Endothelial cell of umbilical vein (primary cell): ENCODE measurements at regions not wholly inside any gene's neighbourhood (a gene's known extent, or its start where the extent isn't known, plus 50 kb on each side); places are given as distances from the start of the nearest gene placed in this dataset.

Source experiments
- CTCF ChIP-seq, 2 donors: IDR thresholded peaks; 1 replicate in 1 of 2; 2 replicates in 1 of 2; pipeline ENCODE4 v1.5.1; 2011; ENCODE audit warnings: low read length in 2 of 2, mild to moderate bottlenecking in 2 of 2, moderate library complexity in 2 of 2, control low read depth in 1 of 2, inconsistent platforms in 1 of 2, low read depth in 1 of 2; ENCODE audit not compliant: insufficient read depth in 1 of 2; ENCODE audit errors: extremely low read depth in 1 of 2
- JUN ChIP-seq: IDR thresholded peaks from 2 replicates; pipeline ENCODE4 v1.6.1; 2011; ENCODE audit warnings: borderline replicate concordance, low read depth; ENCODE audit not compliant: insufficient read length, insufficient read depth
- MYC ChIP-seq: IDR thresholded peaks from one replicate; pipeline ENCODE4 v1.6.1; 2011; ENCODE audit warnings: mild to moderate bottlenecking, low read depth, low read length
- POLR2A ChIP-seq: IDR thresholded peaks from 2 replicates; pipeline ENCODE4 v1.6.1; 2012; ENCODE audit warnings: low read depth, mild to moderate bottlenecking, control low read depth, low read length
- TF ChIP-seq, protein P1 (sequence below): IDR thresholded peaks from 2 replicates; pipeline ENCODE4 v1.6.1; 2011; ENCODE audit not compliant: insufficient read depth, insufficient read length

DNA sequence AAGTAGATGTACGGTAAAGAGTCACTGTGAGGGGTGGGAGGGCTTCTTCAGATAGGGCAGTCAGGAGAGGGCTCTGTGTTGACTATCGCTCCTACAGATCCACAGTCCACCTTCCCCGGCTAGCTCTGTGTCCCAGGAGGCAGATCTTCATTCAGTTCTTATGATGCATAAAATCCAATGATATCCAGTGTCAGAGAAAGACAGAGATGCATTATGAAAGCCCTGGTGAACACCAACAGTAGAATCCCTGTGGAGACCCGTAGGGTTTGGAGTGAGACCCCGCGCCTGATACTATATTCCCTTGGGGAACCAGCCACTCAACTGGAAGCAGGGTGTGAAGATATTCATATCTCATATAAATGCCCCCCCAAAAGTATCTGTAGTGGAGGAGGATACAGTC lies 119.8 kb upstream of the SLCO3A1 start:
- no peak for TF ChIP-seq CTCF (IDR thresholded peaks at IDR 0.05; ENCODE audit: extremely low read depth in 1 of 2, insufficient read depth in 1 of 2, low read depth in 1 of 2, low read length in 2 of 2)
- TF ChIP-seq, protein P1, sequence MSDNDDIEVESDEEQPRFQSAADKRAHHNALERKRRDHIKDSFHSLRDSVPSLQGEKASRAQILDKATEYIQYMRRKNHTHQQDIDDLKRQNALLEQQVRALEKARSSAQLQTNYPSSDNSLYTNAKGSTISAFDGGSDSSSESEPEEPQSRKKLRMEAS: no peak
- no peak for TF ChIP-seq POLR2A
- no peak for TF ChIP-seq MYC
- no peak for TF ChIP-seq JUN
